Occipital lobe (tissue), 1 donor: ENCODE measurements at regions not wholly inside any gene's neighbourhood (a gene's known extent, or its start where the extent isn't known, plus 50 kb on each side); places are given as distances from the start of the nearest gene placed in this dataset.

Experiments
- DNase-seq: peaks from one replicate; lab custom pipeline; 2025; lab: John Stamatoyannopoulos, UW

GRCh38 chr6:98529364-98529763 lies 305.0 kb upstream of the POU3F2 start:
- DNase-seq, result peak; percentile 36

DNA sequence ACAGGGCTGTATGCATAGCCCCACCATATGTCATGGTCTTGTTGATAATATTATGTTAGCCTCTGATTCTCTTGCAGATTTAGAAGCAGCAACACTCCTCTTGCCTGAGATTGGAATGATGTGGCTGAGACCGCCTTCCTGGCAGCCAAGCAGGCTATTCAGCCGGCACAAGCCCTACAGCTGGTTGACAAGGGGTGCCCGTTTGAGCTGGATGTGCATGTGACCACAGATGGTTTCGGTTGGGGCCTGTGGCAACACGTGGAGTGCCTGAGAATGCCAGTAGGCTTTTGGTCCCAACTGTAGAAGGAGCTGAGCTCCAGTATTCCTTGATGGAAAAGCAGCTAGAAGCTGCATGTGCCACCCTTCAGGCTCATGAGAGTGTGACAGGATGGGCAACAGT lies 303.6 kb upstream of the POU3F2 start:
- no peak for DNase-seq

DNA sequence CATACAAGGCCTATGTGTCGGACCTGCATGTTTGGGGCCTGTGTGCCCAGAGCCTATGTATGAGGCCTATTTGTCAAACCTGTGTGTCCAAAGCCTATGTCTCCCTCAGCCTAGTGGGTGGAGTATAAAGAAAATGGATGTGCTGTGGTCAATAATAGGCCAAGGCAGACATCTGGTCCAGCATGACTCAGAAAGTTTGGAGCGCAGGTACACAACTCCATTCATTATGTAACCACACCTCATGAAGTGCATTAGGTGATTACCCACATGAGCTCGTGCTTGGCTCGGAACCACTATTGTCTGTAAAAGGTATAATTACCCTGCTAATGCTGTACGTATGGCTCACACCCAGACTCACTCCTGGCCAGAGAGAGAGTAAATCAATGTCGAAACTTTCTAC lies 302.4 kb upstream of the POU3F2 start:
- DNase-seq, result no peak

DNA sequence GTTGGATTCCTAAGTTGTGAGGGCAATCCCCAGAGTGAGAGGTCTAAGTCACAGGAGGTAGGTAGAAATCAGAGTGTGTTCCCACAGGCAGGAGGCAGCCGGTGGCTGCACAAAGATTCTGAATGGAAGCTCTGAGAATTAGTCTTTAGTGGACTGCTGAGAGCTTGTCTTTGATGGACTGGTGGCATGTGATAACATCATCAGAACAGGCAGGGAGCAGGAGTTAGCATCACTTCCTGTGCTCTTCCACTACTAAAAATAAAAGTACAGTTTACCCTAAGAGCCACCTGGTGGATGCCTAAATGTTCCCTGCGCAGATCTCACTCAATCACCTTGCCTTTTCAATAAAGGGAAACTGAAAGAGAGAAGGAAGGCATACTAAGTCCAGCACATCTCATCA lies 294.6 kb upstream of the POU3F2 start:
- DNase-seq, result no peak

- no peak for DNase-seq
Observed at GRCh38 chr6:98546376-98546775, 288.0 kb upstream of the POU3F2 start.

DNA sequence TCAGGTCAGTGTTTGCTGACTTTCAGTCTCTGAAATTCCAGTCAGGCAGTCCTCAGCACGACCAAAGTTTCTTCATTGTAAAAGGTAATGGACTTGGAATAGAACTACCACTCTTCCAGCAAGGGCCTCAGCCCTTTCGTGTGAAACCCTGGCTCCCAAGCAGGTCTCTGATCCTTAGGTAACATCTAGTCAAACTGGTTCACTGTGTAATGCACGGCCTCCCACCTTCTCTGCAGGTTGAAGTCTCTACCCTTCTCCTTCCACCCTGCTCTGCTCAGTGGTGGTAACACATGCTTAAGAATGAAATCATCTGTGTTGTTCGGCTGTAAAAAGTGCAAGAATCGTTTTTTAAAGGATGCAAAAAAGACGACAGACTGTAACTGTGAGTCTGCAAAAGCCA lies 287.2 kb upstream of the POU3F2 start:
- no peak for DNase-seq

GRCh38 chr6:98547634-98548033 lies 286.7 kb upstream of the POU3F2 start:
- DNase-seq, result no peak

DNA sequence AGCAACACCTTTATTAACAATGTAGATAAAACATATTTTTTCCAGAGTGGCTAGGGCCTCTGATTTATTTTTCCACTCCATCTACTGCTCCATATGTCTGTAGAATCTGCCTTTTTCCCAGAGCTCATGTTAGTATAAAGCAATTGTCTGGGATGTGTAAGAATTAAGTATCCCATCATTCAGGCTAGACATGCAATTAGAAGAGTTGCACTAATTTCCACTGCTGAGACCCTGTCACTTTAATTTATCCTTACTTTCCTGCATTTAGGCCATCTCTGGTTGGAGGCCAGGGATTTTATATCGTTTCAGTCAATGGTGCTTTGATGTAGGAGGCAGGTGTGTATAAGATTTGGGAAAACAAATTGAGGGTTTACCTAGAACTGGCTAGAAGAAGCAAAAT lies 286.1 kb upstream of the POU3F2 start:
- no peak for DNase-seq

DNA sequence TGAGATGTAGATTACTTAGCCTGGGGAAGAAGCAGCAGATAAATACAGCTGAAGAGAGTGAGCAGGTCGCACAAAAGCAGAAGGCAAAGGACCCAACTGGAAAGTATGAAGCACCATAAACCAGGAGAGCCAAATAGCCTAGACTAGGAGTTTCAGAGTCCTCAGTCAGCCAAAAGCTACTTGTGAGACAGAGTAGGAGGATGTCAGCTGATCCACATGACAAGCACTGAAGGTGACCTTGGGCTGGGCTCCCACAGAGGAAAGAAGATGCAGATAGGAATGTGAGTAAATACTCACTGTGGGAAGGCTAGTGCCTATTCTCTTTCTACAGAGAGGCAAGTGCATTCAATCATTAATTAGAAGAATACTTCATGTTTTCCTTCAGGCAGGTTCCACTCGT lies 274.0 kb upstream of the POU3F2 start:
- DNase-seq, result no peak

- no peak for DNase-seq
Observed at GRCh38 chr6:98560841-98561240, 273.5 kb upstream of the POU3F2 start.

- no peak for DNase-seq
Observed at GRCh38 chr6:98566126-98566525, 268.2 kb upstream of the POU3F2 start.

DNA sequence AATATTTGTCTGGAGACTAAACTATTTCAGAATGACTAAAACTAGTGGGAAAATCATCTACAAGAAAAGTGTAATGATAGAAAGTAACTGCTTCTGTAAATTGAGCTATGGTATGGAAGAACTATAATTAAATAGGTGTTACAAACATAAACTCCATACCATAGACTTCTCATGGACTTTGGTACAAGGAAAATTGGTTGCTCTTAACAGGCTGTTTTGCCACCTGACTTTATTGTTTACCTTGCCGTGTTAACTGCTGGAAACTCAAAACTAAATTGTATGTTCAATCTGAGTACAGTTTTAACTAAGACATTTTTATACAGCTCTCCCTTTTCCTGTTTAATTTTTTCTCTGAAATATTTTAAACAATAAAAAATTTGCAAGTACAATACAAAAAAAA lies 261.8 kb upstream of the POU3F2 start:
- no peak for DNase-seq

GRCh38 chr6:98574984-98575383 lies 259.4 kb upstream of the POU3F2 start:
- peak; percentile 12 for DNase-seq

GRCh38 chr6:98576791-98577190 lies 257.6 kb upstream of the POU3F2 start:
- DNase-seq, result no peak

GRCh38 chr6:98578016-98578415 lies 256.4 kb upstream of the POU3F2 start:
- DNase-seq, result no peak

DNA sequence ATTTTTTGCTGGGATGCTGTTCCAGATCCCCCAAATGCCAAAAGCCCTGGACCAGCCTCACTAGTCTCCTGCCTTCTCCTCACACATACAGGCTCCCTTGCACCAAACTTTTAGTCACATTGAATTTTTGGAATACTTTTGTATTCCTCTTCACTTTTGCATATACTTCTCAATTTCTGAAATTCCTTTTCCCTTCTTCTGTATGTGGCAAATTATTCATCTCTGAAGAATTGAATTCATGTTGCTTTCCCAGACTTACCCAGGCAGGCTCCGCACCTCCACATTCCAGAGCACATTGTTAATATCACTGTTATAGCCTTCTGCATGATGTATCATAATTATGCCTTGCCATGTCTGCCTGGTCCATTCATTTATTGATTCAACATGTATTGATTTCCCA lies 255.3 kb upstream of the POU3F2 start:
- no peak for DNase-seq

GRCh38 chr6:98579941-98580340 lies 254.4 kb upstream of the POU3F2 start:
- no peak for DNase-seq

GRCh38 chr6:98581705-98582104 lies 252.7 kb upstream of the POU3F2 start:
- DNase-seq, result no peak

- DNase-seq, result no peak
Observed at GRCh38 chr6:98583506-98583905, 250.9 kb upstream of the POU3F2 start.

DNA sequence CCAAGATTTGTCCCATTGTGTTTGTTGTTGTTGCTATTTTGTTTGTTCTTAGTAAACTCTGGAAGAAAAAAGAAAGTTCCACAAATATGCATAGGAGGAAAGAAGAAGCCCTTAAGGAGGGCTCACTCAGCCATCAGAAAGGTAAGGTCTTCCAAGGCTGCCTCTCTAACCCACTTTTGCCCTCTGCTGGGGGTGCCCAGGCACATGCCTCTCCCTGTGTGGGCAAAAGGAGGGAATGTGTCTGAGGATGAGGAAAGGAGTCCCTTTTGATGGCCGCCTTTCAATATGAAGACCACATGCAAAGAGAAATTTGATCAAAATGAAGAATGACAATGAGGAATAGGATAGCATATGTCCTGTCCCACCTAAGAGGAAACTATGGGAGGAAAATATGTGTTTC lies 248.2 kb upstream of the POU3F2 start:
- no peak for DNase-seq

DNA sequence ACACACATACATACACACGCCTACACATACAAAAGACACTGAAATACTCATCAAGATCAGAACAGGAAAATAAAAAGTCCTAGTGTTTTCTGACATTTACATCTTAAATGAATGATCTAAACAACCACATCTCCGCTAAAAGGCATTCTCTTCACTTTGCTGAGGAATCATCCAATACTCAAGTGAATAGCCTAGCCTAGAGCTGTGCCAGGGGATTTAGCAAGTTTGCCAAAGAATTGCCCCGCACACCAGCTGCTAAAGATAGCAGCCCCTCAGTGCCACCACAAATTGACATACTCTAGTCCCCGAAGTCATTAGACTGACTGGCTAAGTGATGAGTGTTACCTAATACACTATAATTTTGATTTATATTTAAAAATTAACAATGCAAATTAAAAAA lies 246.8 kb upstream of the POU3F2 start:
- no peak for DNase-seq

DNA sequence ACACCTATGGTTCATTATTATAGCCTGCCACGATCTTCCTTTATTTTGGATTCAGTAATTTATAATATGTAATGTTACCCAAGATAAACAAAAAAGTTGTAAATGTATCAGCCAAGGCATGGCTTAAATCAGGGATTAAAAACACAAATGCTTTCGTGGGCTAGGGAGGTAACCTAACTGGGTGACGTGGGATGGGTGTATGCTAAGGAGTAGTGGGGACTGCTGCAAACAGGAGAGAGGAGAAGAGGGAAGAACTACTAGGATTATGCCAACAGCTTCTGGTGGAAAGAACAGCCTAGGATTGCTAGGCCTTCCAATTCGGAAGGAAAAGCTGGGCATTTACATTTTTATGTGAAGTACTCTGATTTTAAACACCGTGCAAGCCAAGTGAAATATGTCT lies 244.8 kb upstream of the POU3F2 start:
- DNase-seq, result no peak

- no peak for DNase-seq
Observed at GRCh38 chr6:98590136-98590681, 244.2 kb upstream of the POU3F2 start.

DNA sequence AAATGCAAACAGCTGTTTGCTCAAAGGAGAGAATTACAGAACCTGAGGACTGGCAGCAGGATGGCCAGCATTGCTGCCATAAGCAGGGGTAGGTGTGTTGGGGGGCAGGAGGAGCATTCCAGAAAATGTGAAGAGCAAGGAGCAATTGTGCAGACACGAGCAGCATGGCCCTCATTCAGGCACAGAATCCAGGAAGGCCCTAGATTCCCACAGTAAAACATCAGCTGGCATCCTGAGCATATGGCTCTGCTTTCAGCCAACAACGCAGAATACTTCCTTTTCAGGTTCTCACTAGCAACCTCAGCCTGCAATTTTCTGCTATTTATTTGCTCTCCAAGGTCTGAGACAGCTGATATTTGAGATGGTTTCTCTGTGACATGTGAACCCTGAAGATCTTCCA lies 243.4 kb upstream of the POU3F2 start:
- peak; percentile 2 for DNase-seq
